HG03103 (cell line): ENCODE measurements at regions not wholly inside any gene's neighbourhood (a gene's known extent, or its start where the extent isn't known, plus 50 kb on each side); places are given as distances from the start of the nearest gene placed in this dataset.

Experiments used
- ATAC-seq: cut with Tn5 transposase; IDR thresholded peaks from one replicate; pipeline ENCODE4 v1.9.1; 2021; ENCODE audit warnings: low read depth; ENCODE audit not compliant: unreplicated experiment

DNA sequence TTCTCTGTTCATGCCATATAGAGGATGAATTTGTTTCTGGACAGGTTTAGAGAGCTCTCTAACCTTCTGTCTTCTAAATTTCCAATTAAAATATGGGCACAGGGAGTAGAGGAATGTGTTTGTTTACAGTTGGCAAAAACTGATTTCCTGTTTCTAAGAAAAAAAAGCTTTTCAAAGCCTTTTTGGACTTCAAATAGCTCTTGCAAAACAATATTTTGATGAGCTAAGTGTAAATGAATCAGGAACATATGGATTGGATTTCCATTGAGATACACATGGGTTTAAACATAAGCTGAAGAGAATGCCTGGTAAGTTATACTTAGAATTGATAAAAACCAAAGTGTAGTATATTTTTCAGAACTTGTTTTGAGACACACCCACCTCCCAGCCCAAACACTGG lies 677.5 kb downstream of the NYAP2 start:
- ATAC-seq = no peak

GRCh38 chr2:226076529-226076928 lies 677.0 kb downstream of the NYAP2 start:
- no peak for ATAC-seq

DNA sequence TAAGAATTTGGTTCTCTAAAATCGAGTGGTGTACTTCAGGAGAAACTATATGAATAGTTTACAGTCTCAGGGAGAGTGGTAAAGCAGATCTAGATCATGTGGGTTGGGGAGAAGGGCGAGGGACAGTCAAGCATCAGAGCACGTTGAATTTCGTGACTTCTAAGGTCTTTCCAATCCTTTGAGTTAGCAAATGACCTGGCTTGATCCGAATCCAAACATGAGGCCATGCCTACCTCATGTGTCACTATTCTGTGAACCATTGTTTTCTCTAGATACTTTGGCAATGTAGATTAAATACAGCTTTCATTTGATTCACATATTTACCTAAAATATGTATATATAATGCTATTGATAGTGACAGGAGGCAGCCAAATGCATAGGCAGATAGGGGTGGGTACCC lies 674.9 kb downstream of the NYAP2 start:
- ATAC-seq = no peak

- no peak for ATAC-seq
Observed at GRCh38 chr2:226073496-226074160, 674.1 kb downstream of the NYAP2 start.

DNA sequence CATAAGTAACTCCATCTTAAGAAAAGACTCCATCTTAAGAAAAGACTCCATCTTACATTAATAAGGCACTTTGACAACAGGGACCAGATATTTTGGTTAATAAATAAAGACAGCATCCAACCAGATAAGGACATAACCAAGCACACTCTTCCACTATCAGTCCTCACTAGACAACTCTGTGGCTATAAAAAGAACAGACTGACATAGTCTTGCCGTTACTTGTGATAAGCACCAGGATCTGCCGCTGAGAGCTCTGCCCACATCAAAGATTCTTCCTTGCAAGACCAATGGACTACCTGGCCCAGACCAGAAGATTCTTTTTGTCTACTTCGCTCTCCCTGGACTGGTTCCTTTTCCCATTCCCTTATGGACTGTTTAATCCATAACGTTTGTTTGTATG lies 667.4 kb downstream of the NYAP2 start:
- no peak for ATAC-seq

DNA sequence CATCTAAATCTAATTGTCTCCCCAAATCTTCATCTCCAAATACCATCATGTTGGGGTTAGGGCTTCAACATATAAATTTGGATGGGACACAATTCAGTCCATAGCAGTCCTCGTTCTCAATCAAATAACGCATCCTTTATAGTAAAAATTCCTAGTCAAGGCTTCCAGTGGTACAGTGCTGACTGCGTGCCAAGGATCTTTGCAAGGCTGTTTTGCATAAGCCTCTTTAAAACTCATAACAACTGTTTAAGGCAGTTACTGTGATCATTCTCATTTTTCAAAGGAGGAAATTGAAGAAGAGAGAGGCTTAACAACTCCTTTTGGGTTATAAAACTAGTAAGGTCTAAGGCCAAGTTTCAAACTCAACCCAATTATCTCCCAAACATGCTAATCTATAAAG lies 666.9 kb downstream of the NYAP2 start:
- ATAC-seq = no peak

GRCh38 chr2:226064932-226065570 lies 665.5 kb downstream of the NYAP2 start:
- no peak for ATAC-seq

- ATAC-seq = no peak
Observed at GRCh38 chr2:226063704-226064440, 664.4 kb downstream of the NYAP2 start.

DNA sequence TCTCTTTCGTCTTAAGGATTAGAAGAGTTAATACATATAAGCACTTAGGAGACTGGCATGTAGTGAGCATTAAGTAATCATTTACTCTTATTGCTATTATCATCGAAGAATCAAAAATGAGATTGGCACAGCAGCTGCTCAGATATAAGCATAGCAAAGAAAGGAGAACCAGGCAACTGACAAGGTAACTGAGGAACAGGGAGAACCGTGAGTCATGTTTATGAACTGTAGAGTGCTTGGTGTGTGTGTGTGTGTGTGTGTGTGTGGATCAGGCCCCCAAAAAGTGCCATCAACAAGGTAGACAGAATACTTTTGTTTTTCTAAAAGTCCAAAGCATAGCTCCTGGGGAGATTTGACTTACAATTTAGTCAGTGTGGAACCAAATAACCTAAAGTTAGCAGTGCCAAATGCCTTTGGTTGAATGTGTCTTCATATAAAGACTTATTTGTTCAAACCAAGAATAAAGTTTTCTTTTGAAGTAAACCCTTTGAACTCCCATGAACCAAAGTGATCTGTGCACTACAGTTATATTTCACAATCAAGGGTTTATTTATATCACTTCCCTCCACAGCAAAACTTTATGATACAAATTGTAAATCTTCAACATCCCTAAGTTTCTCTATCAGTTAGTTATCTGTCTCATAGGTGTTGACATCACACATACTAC lies 660.6 kb downstream of the NYAP2 start:
- ATAC-seq = no peak

GRCh38 chr2:226057914-226058313 lies 658.4 kb downstream of the NYAP2 start:
- no peak for ATAC-seq

DNA sequence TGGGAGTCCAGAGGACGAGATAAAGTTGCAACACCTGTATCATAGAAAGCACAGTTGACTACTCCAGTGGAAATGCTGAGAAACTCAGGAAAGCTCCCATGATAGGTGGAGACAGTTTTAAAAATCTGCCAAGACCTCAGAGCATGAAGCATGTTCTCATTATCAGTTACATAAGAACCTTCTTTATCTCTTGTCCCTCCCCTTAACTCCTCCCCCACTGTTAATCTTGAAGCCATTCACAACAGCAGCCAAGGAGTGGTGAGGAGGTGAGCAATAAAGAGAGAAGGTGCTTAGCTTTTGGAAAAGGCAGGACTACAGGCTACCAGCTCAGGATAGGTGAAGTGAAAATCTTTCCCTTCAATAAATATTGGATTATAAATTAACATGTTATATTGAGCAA lies 657.9 kb downstream of the NYAP2 start:
- ATAC-seq = no peak

- ATAC-seq = no peak
Observed at GRCh38 chr2:226052772-226053416, 653.4 kb downstream of the NYAP2 start.

GRCh38 chr2:226050822-226051221 lies 651.3 kb downstream of the NYAP2 start:
- no peak for ATAC-seq

GRCh38 chr2:226048611-226049010 lies 649.1 kb downstream of the NYAP2 start:
- no peak for ATAC-seq

DNA sequence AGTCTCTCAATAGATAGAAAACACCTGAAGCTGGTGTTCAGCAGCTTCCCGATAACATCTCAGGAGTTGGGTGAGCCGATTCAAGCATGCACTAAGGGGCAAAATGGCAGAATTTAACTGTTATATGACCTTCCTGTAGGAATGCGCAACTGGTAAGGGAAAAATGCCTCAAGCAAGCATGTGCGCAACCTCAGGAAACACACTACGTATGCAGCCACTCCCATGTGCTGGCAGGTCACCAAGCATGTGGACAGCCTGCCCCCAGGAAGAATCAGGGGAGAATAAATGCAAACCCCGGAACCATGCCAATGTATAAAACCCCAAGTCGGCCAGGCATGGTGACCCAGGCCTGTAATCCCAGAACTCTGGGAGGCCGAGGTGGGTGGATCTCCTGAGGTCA lies 645.6 kb downstream of the NYAP2 start:
- ATAC-seq = no peak

GRCh38 chr2:226040344-226040900 lies 640.9 kb downstream of the NYAP2 start:
- no peak for ATAC-seq

DNA sequence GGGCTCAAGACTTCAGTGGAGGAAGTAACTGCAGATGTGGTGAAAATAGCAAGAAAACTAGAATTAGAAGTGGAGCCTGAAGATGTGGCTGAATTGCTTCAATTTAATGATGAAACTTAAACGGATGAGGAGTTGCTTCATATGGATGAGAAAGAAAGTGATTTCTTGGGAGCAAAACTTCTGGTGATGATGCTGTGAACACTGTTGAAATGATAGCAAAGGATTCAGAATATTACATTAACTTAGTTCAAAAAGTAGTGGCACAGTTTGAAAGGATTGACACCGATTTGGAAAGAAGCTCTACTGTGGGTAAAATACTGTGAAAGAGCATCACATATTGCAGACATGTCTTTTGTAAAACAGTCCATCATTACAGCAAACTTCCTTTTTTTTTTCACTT lies 638.0 kb downstream of the NYAP2 start:
- ATAC-seq = no peak

- ATAC-seq = no peak
Observed at GRCh38 chr2:226031647-226032501, 632.4 kb downstream of the NYAP2 start.

DNA sequence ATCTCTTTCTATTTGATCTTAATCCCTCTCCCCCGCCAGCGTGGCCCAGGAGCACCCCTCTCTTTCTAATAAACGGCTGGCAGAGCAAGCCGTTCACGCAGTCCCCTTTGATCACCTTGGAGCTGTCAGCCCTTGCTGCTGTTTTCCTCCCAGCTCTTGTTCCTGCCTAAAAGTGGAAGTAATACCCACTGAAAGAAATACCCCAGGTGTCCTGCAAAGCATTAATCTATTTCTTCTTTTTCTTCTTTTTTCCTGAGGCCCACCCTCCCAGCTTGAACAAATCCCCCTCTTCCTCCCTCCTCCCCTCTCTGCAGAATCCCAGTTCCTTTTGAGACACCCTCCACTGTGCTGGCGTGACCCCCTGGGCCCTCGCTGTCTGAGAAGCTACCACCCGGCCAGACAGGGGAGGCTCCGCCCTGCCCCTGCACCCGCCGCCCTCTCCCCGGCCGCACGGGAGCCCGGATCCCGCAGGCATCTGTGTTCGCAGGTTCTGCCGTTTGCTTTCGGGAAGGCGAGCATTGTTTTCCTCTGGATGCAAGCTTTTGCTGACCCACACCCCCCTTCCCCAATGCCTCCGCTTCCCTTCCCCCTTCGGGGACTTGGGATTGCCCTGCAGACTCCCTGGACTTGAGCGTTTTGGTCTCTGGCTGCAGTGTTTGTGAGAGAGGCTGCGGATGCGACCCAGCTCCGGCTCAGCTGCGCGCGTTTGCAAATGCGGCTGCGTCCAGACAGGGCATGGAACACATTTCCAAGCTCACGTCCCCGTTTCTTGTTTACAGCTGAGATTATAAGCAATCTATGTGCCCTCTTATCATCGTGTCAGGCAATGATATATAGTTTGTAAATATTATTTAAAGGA lies 631.5 kb downstream of the NYAP2 start:
- no peak for ATAC-seq
